HepG2 (cell line): ENCODE measurements at regions not wholly inside any gene's neighbourhood (a gene's known extent, or its start where the extent isn't known, plus 50 kb on each side); places are given as distances from the start of the nearest gene placed in this dataset.

Experiments used
- ATAC-seq: fragments of 200-7000 bp; cut with Tn5 transposase; 3 replicates; pipeline ENCODE4 v1.9.1; 2020; ENCODE audit warnings: mild to moderate bottlenecking, moderate library complexity
- BruUV-seq: library from RNA; stranded (reverse); fragments of 400-500 nt; replicated peaks from 2 replicates; lab custom pipeline; 2021; lab: Mats Ljungman, UMichigan
- CTCF ChIA-PET: fragments of 300-600 bp; formaldehyde crosslinking; extraction: SDS; loops from one replicate; lab custom pipeline; 2021; ENCODE audit warnings: low total read pairs, inconsistent platforms, low intra/inter-chr PET ratio; lab: Yijun Ruan, JAX
- POLR2A ChIA-PET: fragments of 350-600 bp; sonication (Branson Sonifier 250); formaldehyde crosslinking; loops from one replicate; lab custom pipeline; 2020; ENCODE audit warnings: antibody characterized with exemption, inconsistent platforms; lab: Yijun Ruan, JAX
- DNase-seq: peaks from one replicate; pipeline ENCODE4 v3.0.0-alpha.2; 2015; ENCODE audit warnings: low spot score
- FAIRE-seq: peaks from 3 replicates; lab custom pipeline; 2011; peaks lifted over from hg19 to GRCh38; lab: Jason Lieb, UNC
- H2AFZ ChIP-seq: one replicate; pipeline ENCODE4 v1.6.1; 2011; ENCODE audit warnings: low read length, inconsistent platforms
- H3K27ac ChIP-seq: fragments of 300-600 bp; 3 replicates; pipeline ENCODE4 v1.8.0; 2011; ENCODE audit warnings: mixed run types, mild to moderate bottlenecking, mixed read lengths, low read length, inconsistent platforms; ENCODE audit not compliant: insufficient read depth; ENCODE audit errors: extremely low read length
- H3K27me3 ChIP-seq, 2 experiments: fragments of 200-600 bp in 1 of 2; 2 replicates in 1 of 2; 3 replicates in 1 of 2; pipeline versions ENCODE4 v1.6.0 to v1.8.0; 2011; ENCODE audit warnings: low read length in 2 of 2, mild to moderate bottlenecking in 2 of 2, moderate library complexity in 2 of 2, inconsistent platforms in 1 of 2; ENCODE audit not compliant: insufficient read depth in 2 of 2, control insufficient read depth in 1 of 2
- H3K36me3 ChIP-seq, 2 experiments: fragments of 200-600 bp in 1 of 2; replicated peaks in 1 of 2; 2 replicates in 1 of 2; 3 replicates in 1 of 2; pipeline versions ENCODE4 v1.5.1 to v1.8.0; 2011; ENCODE audit warnings: low read length in 2 of 2, inconsistent platforms in 1 of 2; ENCODE audit not compliant: insufficient read depth in 2 of 2, control insufficient read depth in 1 of 2
- H3K4me1 ChIP-seq: 2 replicates; pipeline ENCODE4 v1.5.1; 2012; ENCODE audit warnings: low read length, inconsistent platforms; ENCODE audit not compliant: insufficient read depth
- H3K4me2 ChIP-seq: 2 replicates; pipeline ENCODE4 v1.6.0; 2011; ENCODE audit warnings: low read depth, low read length, inconsistent platforms
- H3K4me3 ChIP-seq, 3 experiments: fragments of 200-600 bp in 1 of 3; sonication (generic), shearing (Covaris generic) in 1 of 3; replicated peaks in 1 of 3; 2 replicates each; pipeline ENCODE4 v1.5.1; 2011 to 2016; ENCODE audit warnings: low read length in 3 of 3, inconsistent platforms in 2 of 3, low read depth in 2 of 3, mild to moderate bottlenecking in 2 of 3, control low read depth in 1 of 3, mixed read lengths in 1 of 3; ENCODE audit not compliant: insufficient read depth in 1 of 3
- H3K79me2 ChIP-seq: one replicate; pipeline ENCODE4 v1.6.1; 2011; ENCODE audit warnings: low read length, inconsistent platforms; ENCODE audit not compliant: insufficient read depth
- H3K9ac ChIP-seq: 2 replicates; pipeline ENCODE4 v1.6.0; 2011; ENCODE audit warnings: mild to moderate bottlenecking, low read depth, low read length, inconsistent platforms; ENCODE audit not compliant: insufficient read depth
- H3K9me3 ChIP-seq: 2 replicates; pipeline ENCODE4 v1.5.1; 2012; ENCODE audit warnings: mild to moderate bottlenecking, low read length
- H4K20me1 ChIP-seq: 2 replicates; pipeline ENCODE4 v1.6.0; 2011; ENCODE audit warnings: inconsistent platforms, mild to moderate bottlenecking, low read length, moderate library complexity; ENCODE audit not compliant: insufficient read depth
- FOXC1 ChIP-seq: sonication (generic); formaldehyde crosslinking; IDR thresholded peaks from 2 replicates; pipeline ENCODE4 v1.8.0; 2022; ENCODE audit warnings: mild to moderate bottlenecking, missing genetic modification reagents, borderline replicate concordance
- KDM1A ChIP-seq: IDR thresholded peaks from 2 replicates; pipeline ENCODE4 v1.6.1; 2016; ENCODE audit warnings: missing compliant biosample characterization
- NONO ChIP-seq, 2 experiments: fragments of 450-650 bp in 1 of 2; sonication (generic) in 1 of 2; formaldehyde crosslinking in 1 of 2; IDR thresholded peaks in 1 of 2; conservative IDR thresholded peaks in 1 of 2; 2 replicates each; pipeline versions ENCODE4 v1.6.1 to v1.8.0; 2017 to 2022; ENCODE audit warnings: mild to moderate bottlenecking in 1 of 2, missing genetic modification reagents in 1 of 2, moderate library complexity in 1 of 2
- TFE3 ChIP-seq: IDR thresholded peaks from 2 replicates; pipeline ENCODE4 v1.6.1; 2016
- ZC3H13 ChIP-seq: sonication (generic); formaldehyde crosslinking; IDR thresholded peaks from 2 replicates; pipeline ENCODE4 v1.8.1; 2023; ENCODE audit warnings: mild to moderate bottlenecking, missing genetic modification reagents, moderate library complexity
- ZKSCAN1 ChIP-seq: fragments of 150-350 bp; IDR thresholded peaks from 2 replicates; pipeline ENCODE4 v1.6.1; 2014; ENCODE audit warnings: low read length
- ZNF12 ChIP-seq: sonication (generic); formaldehyde crosslinking; IDR thresholded peaks from 2 replicates; pipeline ENCODE4 v1.5.0; 2020; ENCODE audit warnings: missing genetic modification reagents
- ZNF629 ChIP-seq: sonication (generic); formaldehyde crosslinking; conservative IDR thresholded peaks from 2 replicates; pipeline ENCODE4 v1.5.0; 2020; ENCODE audit warnings: missing genetic modification reagents
- ZNF713 ChIP-seq: sonication (generic); formaldehyde crosslinking; IDR thresholded peaks from 2 replicates; pipeline ENCODE4 v1.4.0; 2020; ENCODE audit warnings: mild to moderate bottlenecking, missing genetic modification reagents
- ZNF770 ChIP-seq: sonication (generic); formaldehyde crosslinking; IDR thresholded peaks from 2 replicates; pipeline ENCODE4 v1.5.0; 2020; ENCODE audit warnings: mild to moderate bottlenecking, missing genetic modification reagents
- WGBS: methylation state at CpG from one replicate; pipeline ENCODE4 v1.1.6; 2017; ENCODE audit warnings: low lambda C conversion rate; 5-methylcytosine and 5-hydroxymethylcytosine counted together
- in situ Hi-C: cut with HindIII; loops from 2 replicates; pipeline ENCODE4 v1.10.0; 2017; ENCODE audit warnings: low pct_unique_long_range_greater_than_20kb; ENCODE audit not compliant: extremely low pct_ligation_motif_present
- intact Hi-C: fragments of 100-400 bp; cut with micrococcal nuclease; formaldehyde crosslinking; loops from one replicate; pipeline ENCODE4 v1.10.0; 2022; ENCODE audit not compliant: unreplicated experiment

GRCh38 chr12:124684496-124684895 lies 117.1 kb upstream of the NCOR2 start:
- no peak for FAIRE-seq
- DNase-seq: no peak
- TF ChIP-seq NONO (IDR thresholded peaks at IDR 0.05) (no peak), NONO (CRISPR knock-in tag; conservative IDR thresholded peaks at IDR 0.05) (no peak), FOXC1 (CRISPR knock-in tag) (no peak), ZNF713 (no peak), TFE3 (CRISPR knock-in tag) (no peak)
- Histone ChIP-seq H3K9ac (no peak overlapping the region), H3K4me1 (peaks cover 58% of the 10 kb centered on the region), H3K27me3 (peaks cover 2 to 46% of the 10 kb centered on the region in 2 experiments), H3K79me2 (no peaks in the 10 kb centered on the region), H3K36me3 (no peaks in the 10 kb centered on the region), H3K9me3 (no peaks in the 10 kb centered on the region), H3K4me3 (peak overlapping the region in 1 of 3 experiments; percentile 23; a peak in 1 of 6 replicates), H2AFZ (no peak overlapping the region), H3K4me2 (peak overlapping the region; percentile 57), H3K27ac (no peak overlapping the region), H4K20me1 (no peaks in the 10 kb centered on the region)
- BruUV-seq: no TSS peak
- CTCF ChIA-PET: no interaction called here
- 28% methylated on average over 7 of the region's 7 CpGs for WGBS
- ATAC-seq: no peak
- in situ Hi-C loops: no loop called here
- intact Hi-C loops: no loop called here
- POLR2A ChIA-PET: no interaction called here

GRCh38 chr12:124683152-124684124 lies 116.0 kb upstream of the NCOR2 start:
- in situ Hi-C loops: no loop called here
- H3K9ac ChIP-seq: no peak overlapping the region
- H3K4me2 ChIP-seq: no peak overlapping the region
- H3K9me3 ChIP-seq: no peaks in the 10 kb centered on the region
- H3K27me3 ChIP-seq: peaks cover 2 to 53% of the 10 kb centered on the region in 2 experiments
- no peaks in the 10 kb centered on the region for H4K20me1 ChIP-seq
- CTCF ChIA-PET: no interaction called here
- no peaks in the 10 kb centered on the region for H3K79me2 ChIP-seq
- TF ChIP-seq ZNF12 (CRISPR knock-in tag) (0 out of 2 replicates have a peak, but pooled peaks have one; percentile 52), ZKSCAN1 (peak; percentile 86), ZC3H13 (no peak), KDM1A (0 out of 2 replicates have a peak, but pooled peaks have one; percentile 16), ZNF629 (CRISPR knock-in tag) (peak; percentile 76), ZNF770 (0 out of 2 replicates have a peak, but pooled peaks have one; percentile 42)
- H3K4me3 ChIP-seq: no peak overlapping the region
- DNase-seq (peak; percentile 57), ATAC-seq (no peak), FAIRE-seq (no peak)
- no peak overlapping the region for H2AFZ ChIP-seq
- WGBS: 39% methylated on average over 14 of the region's 16 CpGs
- intact Hi-C loops: no loop called here
- BruUV-seq: no TSS peak
- POLR2A ChIA-PET: no interaction called here
- H3K27ac ChIP-seq: no peak overlapping the region
- H3K36me3 ChIP-seq: no peaks in the 10 kb centered on the region
- H3K4me1 ChIP-seq: peaks cover 69% of the 10 kb centered on the region
